PC-3 (cell line): ENCODE measurements at regions not wholly inside any gene's neighbourhood (a gene's known extent, or its start where the extent isn't known, plus 50 kb on each side); places are given as distances from the start of the nearest gene placed in this dataset.

Experiments used
- CTCF ChIP-seq: fragments of 300-600 bp; sonication (generic); conservative IDR thresholded peaks from 2 replicates; pipeline ENCODE4 v1.5.1; 2017; ENCODE audit warnings: antibody characterized with exemption, low read depth, mild to moderate bottlenecking, low read length
- EZH2 ChIP-seq: fragments of 300-600 bp; sonication (generic); IDR thresholded peaks from one replicate; pipeline ENCODE4 v1.6.1; 2017; ENCODE audit warnings: antibody characterized with exemption, mild to moderate bottlenecking, low read length; ENCODE audit not compliant: unreplicated experiment
- EZH2phosphoT487 ChIP-seq: fragments of 300-600 bp; sonication (generic); IDR thresholded peaks from 2 replicates; pipeline ENCODE4 v1.6.1; 2018; ENCODE audit warnings: mild to moderate bottlenecking, antibody characterized with exemption, low read length, borderline replicate concordance

GRCh38 chr3:44173263-44173662, 68.4 kb upstream of the TOPAZ1 start:
- TF ChIP-seq CTCF (no peak), EZH2 (no peak), EZH2phosphoT487 (no peak)
